H9 (cell line): ENCODE measurements at regions not wholly inside any gene's neighbourhood (a gene's known extent, or its start where the extent isn't known, plus 50 kb on each side); places are given as distances from the start of the nearest gene placed in this dataset.

Experiments
- DNase-seq: peaks from one replicate; pipeline ENCODE4 v3.0.0-alpha.2; 2017
- H2AFZ ChIP-seq: one replicate; pipeline ENCODE4 v1.6.1; 2013; ENCODE audit warnings: mild to moderate bottlenecking, low read length, control low read depth, moderate library complexity
- H2AK5ac ChIP-seq: 2 replicates; pipeline ENCODE4 v1.6.1; 2013; ENCODE audit warnings: low read length, control low read depth, mixed read lengths; ENCODE audit not compliant: insufficient read length
- H2BK120ac ChIP-seq: one replicate; pipeline ENCODE4 v1.6.1; 2013; ENCODE audit warnings: low read depth, mild to moderate bottlenecking, low read length, control low read depth, inconsistent platforms; ENCODE audit not compliant: poor library complexity, severe bottlenecking
- H2BK12ac ChIP-seq: 2 replicates; pipeline ENCODE4 v1.6.1; 2013; ENCODE audit warnings: low read length, control low read depth, mixed read lengths, low read depth; ENCODE audit not compliant: insufficient read length
- H2BK15ac ChIP-seq: 2 replicates; pipeline ENCODE4 v1.6.1; 2013; ENCODE audit warnings: low read depth, low read length, control low read depth
- H2BK20ac ChIP-seq: one replicate; pipeline ENCODE4 v1.6.1; 2013; ENCODE audit warnings: low read depth, mild to moderate bottlenecking, low read length, control low read depth, inconsistent platforms; ENCODE audit not compliant: poor library complexity, severe bottlenecking
- H2BK5ac ChIP-seq: 2 replicates; pipeline ENCODE4 v1.6.1; 2013; ENCODE audit warnings: low read length, control low read depth, mixed read lengths; ENCODE audit not compliant: insufficient read length
- H3K14ac ChIP-seq: 2 replicates; pipeline ENCODE4 v1.6.1; 2013; ENCODE audit warnings: low read length, control low read depth; ENCODE audit not compliant: insufficient read depth
- H3K18ac ChIP-seq: 2 replicates; pipeline ENCODE4 v1.6.1; 2013; ENCODE audit warnings: low read depth, mild to moderate bottlenecking, mixed read lengths, low read length, control low read depth; ENCODE audit not compliant: insufficient read length
- H3K23ac ChIP-seq: 2 replicates; pipeline ENCODE4 v1.6.1; 2013; ENCODE audit warnings: low read length, control low read depth, mixed read lengths, low read depth; ENCODE audit not compliant: insufficient read length
- H3K23me2 ChIP-seq: 2 replicates; pipeline ENCODE4 v1.6.1; 2013; ENCODE audit warnings: low read depth, mild to moderate bottlenecking, mixed read lengths, low read length, control low read depth; ENCODE audit not compliant: insufficient read length, poor library complexity, severe bottlenecking
- H3K27ac ChIP-seq: 2 replicates; pipeline ENCODE4 v1.5.1; 2013; ENCODE audit warnings: low read length, control low read depth, mixed read lengths, low read depth; ENCODE audit not compliant: insufficient read length
- H3K27me3 ChIP-seq: 2 replicates; pipeline ENCODE4 v1.6.1; 2013; ENCODE audit warnings: low read length, control low read depth, inconsistent platforms; ENCODE audit not compliant: insufficient read depth
- H3K4ac ChIP-seq: 2 replicates; pipeline ENCODE4 v1.6.1; 2013; ENCODE audit warnings: low read depth, mild to moderate bottlenecking, control low read depth, inconsistent platforms, low read length, moderate library complexity
- H3K4me1 ChIP-seq: 2 replicates; pipeline ENCODE4 v1.6.1; 2013; ENCODE audit warnings: low read length, control low read depth, inconsistent platforms; ENCODE audit not compliant: insufficient read depth
- H3K4me2 ChIP-seq: 2 replicates; pipeline ENCODE4 v1.6.1; 2013; ENCODE audit warnings: low read length, control low read depth, mixed read lengths; ENCODE audit not compliant: insufficient read length, insufficient read depth
- H3K56ac ChIP-seq: 2 replicates; pipeline ENCODE4 v1.6.1; 2013; ENCODE audit warnings: low read depth, mild to moderate bottlenecking, mixed read lengths, low read length, control low read depth; ENCODE audit not compliant: insufficient read length
- H3K79me1 ChIP-seq: 2 replicates; pipeline ENCODE4 v1.6.1; 2013; ENCODE audit warnings: low read depth, mild to moderate bottlenecking, moderate library complexity, low read length, control low read depth, inconsistent platforms; ENCODE audit not compliant: insufficient read depth, poor library complexity, severe bottlenecking
- H3K79me2 ChIP-seq: 2 replicates; pipeline ENCODE4 v1.6.1; 2013; ENCODE audit warnings: low read length, control low read depth, inconsistent platforms; ENCODE audit not compliant: insufficient read depth
- H3K9ac ChIP-seq: 2 replicates; pipeline ENCODE4 v1.6.1; 2013; ENCODE audit warnings: low read length, control low read depth, mixed read lengths; ENCODE audit not compliant: insufficient read length; ENCODE audit errors: extremely low read depth
- H3K9me3 ChIP-seq: one replicate; pipeline ENCODE4 v1.6.1; 2013; ENCODE audit warnings: low read depth, low read length, inconsistent platforms; ENCODE audit not compliant: control insufficient read depth
- H3T11ph ChIP-seq: one replicate; pipeline ENCODE4 v1.6.1; 2013; ENCODE audit warnings: mild to moderate bottlenecking, low read length, control low read depth, inconsistent platforms
- H4K20me1 ChIP-seq: one replicate; pipeline ENCODE4 v1.6.1; 2013; ENCODE audit not compliant: control insufficient read depth, insufficient read length, insufficient read depth
- H4K5ac ChIP-seq: 2 replicates; pipeline ENCODE4 v1.6.1; 2013; ENCODE audit warnings: low read depth, mild to moderate bottlenecking, mixed read lengths, low read length, control low read depth; ENCODE audit not compliant: insufficient read length
- H4K8ac ChIP-seq: replicated peaks from 2 replicates; pipeline ENCODE4 v1.6.1; 2013; ENCODE audit warnings: low read length, control low read depth, mixed read lengths, low read depth; ENCODE audit not compliant: insufficient read length
- H4K91ac ChIP-seq: 2 replicates; pipeline ENCODE4 v1.6.1; 2013; ENCODE audit warnings: low read depth, mild to moderate bottlenecking, moderate library complexity, mixed read lengths, low read length, control low read depth; ENCODE audit not compliant: insufficient read length
- H3K27ac Mint-ChIP-seq, 3 experiments: 2 replicates in 2 of 3; 3 replicates in 1 of 3; pipeline ENCODE4 v1.8.0; 2020 to 2021; ENCODE audit warnings: mixed read lengths in 3 of 3, mild to moderate bottlenecking in 1 of 3, moderate library complexity in 1 of 3
- H3K27me3 Mint-ChIP-seq: 2 replicates; pipeline ENCODE4 v1.8.0; 2021; ENCODE audit warnings: low read depth, mild to moderate bottlenecking, moderate library complexity, mixed read lengths
- H3K36me3 Mint-ChIP-seq, 3 experiments: 2 replicates in 2 of 3; 3 replicates in 1 of 3; pipeline ENCODE4 v1.8.0; 2020 to 2021; ENCODE audit warnings: low read depth in 3 of 3, mixed read lengths in 3 of 3; ENCODE audit not compliant: insufficient read depth in 1 of 3
- H3K4me1 Mint-ChIP-seq, 2 experiments: 2 replicates each; pipeline ENCODE4 v1.8.0; 2020; ENCODE audit warnings: mixed read lengths in 2 of 2
- H3K4me3 Mint-ChIP-seq, 2 experiments: 2 replicates in 1 of 2; 3 replicates in 1 of 2; pipeline ENCODE4 v1.8.0; 2020 to 2021; ENCODE audit warnings: mild to moderate bottlenecking in 2 of 2, mixed read lengths in 2 of 2, moderate library complexity in 1 of 2
- H3K9me3 Mint-ChIP-seq, 2 experiments: 2 replicates in 1 of 2; 3 replicates in 1 of 2; pipeline ENCODE4 v1.8.0; 2020; ENCODE audit warnings: mild to moderate bottlenecking in 2 of 2, mixed read lengths in 2 of 2, moderate library complexity in 1 of 2
- CTCF ChIP-seq: fragments of 200-600 bp; sonication (generic); conservative IDR thresholded peaks from 3 replicates; pipeline ENCODE4 v1.8.0; 2021; ENCODE audit warnings: antibody characterized with exemption, mild to moderate bottlenecking
- WGBS: extraction: QIAGEN DNeasy Blood & Tissue Kit; methylation state at CpG from one replicate; pipeline ENCODE4 v1.1.7; 2013; ENCODE audit warnings: missing lambda C conversion rate, low lambda C conversion rate, mixed read lengths; ENCODE audit not compliant: insufficient read length; ENCODE audit errors: extremely low coverage; 5-methylcytosine and 5-hydroxymethylcytosine counted together

GRCh38 chr4:11773798-11774197 is 345.1 kb upstream of the HS3ST1 start:
- WGBS = no CpG with 5 or more reads among the region's 3 CpGs
- no peaks in the 10 kb centered on the region for H3K4me1 Mint-ChIP-seq
- Histone ChIP-seq H2BK120ac (no peak overlapping the region), H3K9me3 (no peaks in the 10 kb centered on the region), H3K18ac (no peak overlapping the region), H3K4ac (no peak overlapping the region), H3K27ac (no peak overlapping the region), H2AFZ (no peak overlapping the region), H3K56ac (no peak overlapping the region), H3K4me1 (no peaks in the 10 kb centered on the region), H3K23me2 (no peaks in the 10 kb centered on the region), H2BK15ac (no peak overlapping the region), H4K20me1 (no peaks in the 10 kb centered on the region), H4K5ac (no peak overlapping the region), H3K14ac (no peak overlapping the region), H2BK12ac (no peak overlapping the region), H3K9ac (no peak overlapping the region), H4K91ac (no peak overlapping the region), H3K79me1 (no peaks in the 10 kb centered on the region), H3K79me2 (no peaks in the 10 kb centered on the region), H3K27me3 (no peaks in the 10 kb centered on the region), H2BK5ac (no peak overlapping the region), H3K4me2 (no peak overlapping the region), H2BK20ac (no peak overlapping the region), H2AK5ac (no peak overlapping the region), H4K8ac (no peak overlapping the region), H3K23ac (no peak overlapping the region), H3T11ph (no peak overlapping the region)
- DNase-seq = no peak
- peaks cover 0 to 5% (median 0%) of the 10 kb centered on the region in 3 experiments; a peak in 4 of 7 replicates for H3K36me3 Mint-ChIP-seq
- no peak overlapping the region for H3K27ac Mint-ChIP-seq
- no peaks in the 10 kb centered on the region for H3K27me3 Mint-ChIP-seq
- TF ChIP-seq CTCF = no peak
- no peak overlapping the region for H3K4me3 Mint-ChIP-seq
- peaks cover 0 to 10% of the 10 kb centered on the region in 2 experiments; a peak in 4 of 5 replicates for H3K9me3 Mint-ChIP-seq
